ENCODE measurements at regions not wholly inside any gene's neighbourhood (a gene's known extent, or its start where the extent isn't known, plus 50 kb on each side); places are given as distances from the start of the nearest gene placed in this dataset.
"Not testable (repeated sequence)": the region's sequence is repeated elsewhere in the genome, so short reads cannot be mapped to it uniquely, and the experiment has no call there.

DNA sequence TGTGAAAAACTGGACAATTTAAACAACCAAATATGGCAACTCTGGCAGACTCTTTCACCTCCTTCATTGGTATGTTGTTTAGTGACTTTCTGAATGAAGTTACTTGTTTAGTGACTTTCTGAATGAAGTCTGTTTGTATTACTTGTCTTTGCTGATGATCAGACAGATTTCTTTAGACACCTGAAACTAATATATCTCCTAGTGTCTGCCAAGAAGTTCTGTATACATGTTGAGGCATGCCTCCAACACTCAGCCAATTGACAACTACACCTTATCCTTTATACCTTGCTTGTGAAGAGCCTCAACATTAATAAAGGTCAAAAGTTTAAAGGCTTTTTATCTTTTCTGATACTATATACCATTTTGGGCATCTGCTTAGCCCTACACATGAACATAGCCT is 725.4 kb upstream of the EPHA7 start:
- Histone ChIP-seq H2AFZ (ENCODE audit: low read depth, low read length) (no peak overlapping the region), H3K4me2 (ENCODE audit: insufficient read depth, low read length) (no peak overlapping the region), H3K4me3 (replicated peaks in 1 of 3; ENCODE audit: insufficient read depth in 1 of 3, low read depth in 1 of 3, low read length in 3 of 3) (no peak overlapping the region), H3K27ac (ENCODE audit: insufficient read depth, low read depth, low read length) (no peak overlapping the region), H3K79me2 (ENCODE audit: control insufficient read depth, insufficient read depth, low read length) (no peaks in the 10 kb centered on the region), H4K20me1 (replicated peaks; ENCODE audit: control insufficient read depth, extremely low read depth, insufficient read depth, low read length) (no peaks in the 10 kb centered on the region), H3K4me1 (ENCODE audit: control insufficient read depth, extremely low read depth, insufficient read depth, low read length) (no peaks in the 10 kb centered on the region), H3K9ac (replicated peaks; ENCODE audit: extremely low read depth, insufficient read depth, low read length) (no peak overlapping the region), H3K36me3 (ENCODE audit: control insufficient read depth in 2 of 2, extremely low read depth in 1 of 2, insufficient read depth in 2 of 2, low read length in 2 of 2) (no peaks in the 10 kb centered on the region), H3K9me3 (replicated peaks; ENCODE audit: control insufficient read depth, insufficient read depth, low read length) (no peaks in the 10 kb centered on the region), H3K9me1 (replicated peaks; ENCODE audit: control insufficient read depth, extremely low read depth, insufficient read depth, low read length) (no peaks in the 10 kb centered on the region), H3K27me3 (ENCODE audit: control insufficient read depth in 2 of 2, insufficient read depth in 2 of 2, low read length in 2 of 2) (no peaks in the 10 kb centered on the region)
- dilution Hi-C loops (cut with MboI; ENCODE audit: extremely low pct_ligation_motif_present, low sequenced_read_pairs) = no loop called here
- POLR2A ChIA-PET = no interaction called here
- TF ChIP-seq FOS (IDR thresholded peaks at IDR 0.05; ENCODE audit: borderline replicate concordance, insufficient read depth, low read length) = no peak
- TF ChIP-seq, protein P1, sequence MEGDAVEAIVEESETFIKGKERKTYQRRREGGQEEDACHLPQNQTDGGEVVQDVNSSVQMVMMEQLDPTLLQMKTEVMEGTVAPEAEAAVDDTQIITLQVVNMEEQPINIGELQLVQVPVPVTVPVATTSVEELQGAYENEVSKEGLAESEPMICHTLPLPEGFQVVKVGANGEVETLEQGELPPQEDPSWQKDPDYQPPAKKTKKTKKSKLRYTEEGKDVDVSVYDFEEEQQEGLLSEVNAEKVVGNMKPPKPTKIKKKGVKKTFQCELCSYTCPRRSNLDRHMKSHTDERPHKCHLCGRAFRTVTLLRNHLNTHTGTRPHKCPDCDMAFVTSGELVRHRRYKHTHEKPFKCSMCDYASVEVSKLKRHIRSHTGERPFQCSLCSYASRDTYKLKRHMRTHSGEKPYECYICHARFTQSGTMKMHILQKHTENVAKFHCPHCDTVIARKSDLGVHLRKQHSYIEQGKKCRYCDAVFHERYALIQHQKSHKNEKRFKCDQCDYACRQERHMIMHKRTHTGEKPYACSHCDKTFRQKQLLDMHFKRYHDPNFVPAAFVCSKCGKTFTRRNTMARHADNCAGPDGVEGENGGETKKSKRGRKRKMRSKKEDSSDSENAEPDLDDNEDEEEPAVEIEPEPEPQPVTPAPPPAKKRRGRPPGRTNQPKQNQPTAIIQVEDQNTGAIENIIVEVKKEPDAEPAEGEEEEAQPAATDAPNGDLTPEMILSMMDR (IDR thresholded peaks at IDR 0.05; ENCODE audit: extremely low read depth in 1 of 2, insufficient read depth in 1 of 2, low read depth in 1 of 2, low read length in 2 of 2) = no peak
- FAIRE-seq (no peak), DNase-seq (ENCODE audit: low read depth, low spot score) (no peak)
- CTCF ChIA-PET = no interaction called here
- intact Hi-C loops (cut with micrococcal nuclease) = no loop called here
- no TSS peak for BruUV-seq (replicated peaks)

DNA sequence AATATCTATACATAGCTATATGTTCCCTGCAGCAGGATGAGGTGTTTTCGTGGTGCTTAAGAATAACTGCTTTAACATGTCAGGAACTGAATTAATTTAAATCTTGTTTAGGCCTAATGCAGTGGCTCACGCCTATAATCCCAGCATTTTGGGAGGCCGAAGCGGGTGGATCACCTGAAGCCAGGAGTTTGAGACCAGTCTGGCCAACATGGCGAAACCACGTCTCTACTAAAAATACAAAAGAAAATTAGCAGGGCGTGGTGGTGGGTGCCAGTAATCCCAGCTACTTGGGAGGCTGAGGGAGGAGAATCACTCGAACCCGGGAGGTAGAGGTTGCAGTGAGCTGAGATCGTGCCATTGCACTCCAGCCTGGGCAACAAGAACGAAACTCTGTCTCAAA is 717.8 kb upstream of the EPHA7 start:
- H4K20me1 ChIP-seq (replicated peaks; ENCODE audit: control insufficient read depth, extremely low read depth, insufficient read depth, low read length); POLR2A ChIA-PET; CTCF ChIA-PET; H3K4me2 ChIP-seq (ENCODE audit: insufficient read depth, low read length); H3K27me3 ChIP-seq (ENCODE audit: control insufficient read depth in 2 of 2, insufficient read depth in 2 of 2, low read length in 2 of 2); H3K79me2 ChIP-seq (ENCODE audit: control insufficient read depth, insufficient read depth, low read length); H3K4me1 ChIP-seq (ENCODE audit: control insufficient read depth, extremely low read depth, insufficient read depth, low read length); H3K9me1 ChIP-seq (replicated peaks; ENCODE audit: control insufficient read depth, extremely low read depth, insufficient read depth, low read length); DNase-seq (ENCODE audit: low read depth, low spot score); H3K9ac ChIP-seq (replicated peaks; ENCODE audit: extremely low read depth, insufficient read depth, low read length); H3K4me3 ChIP-seq (replicated peaks in 1 of 3; ENCODE audit: insufficient read depth in 1 of 3, low read depth in 1 of 3, low read length in 3 of 3); BruUV-seq (replicated peaks); H3K27ac ChIP-seq (ENCODE audit: insufficient read depth, low read depth, low read length); H2AFZ ChIP-seq (ENCODE audit: low read depth, low read length); H3K9me3 ChIP-seq (replicated peaks; ENCODE audit: control insufficient read depth, insufficient read depth, low read length); FAIRE-seq; H3K36me3 ChIP-seq (ENCODE audit: control insufficient read depth in 2 of 2, extremely low read depth in 1 of 2, insufficient read depth in 2 of 2, low read length in 2 of 2); dilution Hi-C loops (cut with MboI; ENCODE audit: extremely low pct_ligation_motif_present, low sequenced_read_pairs); intact Hi-C loops (cut with micrococcal nuclease): not testable (repeated sequence)
